Ovary (tissue), 7 donors: ENCODE measurements at regions not wholly inside any gene's neighbourhood (a gene's known extent, or its start where the extent isn't known, plus 50 kb on each side); places are given as distances from the start of the nearest gene placed in this dataset.

Experiments
- DNase-seq, 5 donors: peaks; one replicate each; pipeline ENCODE4 v3.0.0-alpha.2; 2019 to 2020
- H3K27ac ChIP-seq, 2 donors: fragments of 200-600 bp; one replicate each; pipeline versions ENCODE4 v1.5.1 to v1.8.0; 2019 to 2022
- H3K27me3 ChIP-seq: fragments of 200-600 bp; one replicate; pipeline ENCODE4 v1.8.0; 2022
- H3K36me3 ChIP-seq: fragments of 200-600 bp; sonication (generic); one replicate; pipeline ENCODE4 v1.5.1; 2019
- H3K4me1 ChIP-seq: one replicate; pipeline ENCODE4 v1.8.1; 2013; ENCODE audit warnings: mild to moderate bottlenecking, moderate library complexity; ENCODE audit not compliant: insufficient read depth
- H3K4me3 ChIP-seq: fragments of 200-600 bp; sonication (generic); one replicate; pipeline ENCODE4 v1.5.1; 2017
- H3K9me3 ChIP-seq, 2 donors: fragments of 200-600 bp in 1 of 2; sonication (generic) in 1 of 2; one replicate each; pipeline versions ENCODE4 v1.5.1 to v1.8.1; 2013 to 2019; ENCODE audit warnings: mild to moderate bottlenecking in 1 of 2, moderate library complexity in 1 of 2
- EP300 ChIP-seq: sonication (generic); formaldehyde crosslinking; IDR thresholded peaks from one replicate; pipeline ENCODE4 v1.6.1; 2017; ENCODE audit warnings: antibody characterized with exemption
- POLR2A ChIP-seq: fragments of 450-650 bp; IDR thresholded peaks from one replicate; pipeline ENCODE4 v1.6.1; 2017; ENCODE audit warnings: antibody characterized with exemption, mild to moderate bottlenecking, moderate library complexity
- WGBS, 3 donors: extraction: QIAGEN DNeasy Blood & Tissue Kit in 1 of 3; methylation state at CpG; one replicate each; pipeline versions ENCODE4 v1.1.5 to v1.1.7; 2013 to 2017; 5-methylcytosine and 5-hydroxymethylcytosine counted together
- intact Hi-C, 4 donors: fragments of 100-400 bp; cut with DNase I; formaldehyde crosslinking; loops; one replicate each; pipeline versions ENCODE4 v1.11.0 to v1.15.1; 2022 to 2023
- TF ChIP-seq, protein P1 (sequence below), 3 donors: fragments of 450-650 bp in 2 of 3; fragments of 200-600 bp in 1 of 3; IDR thresholded peaks; one replicate each; pipeline versions ENCODE4 v1.5.1 to v1.8.0; 2016 to 2022; ENCODE audit warnings: antibody characterized with exemption in 3 of 3, mild to moderate bottlenecking in 1 of 3
- donor health status: DM: no; HTN: no; CAD: no; lungs with moderate emphysema.
- donor health status: DM: no; HTN: no; CAD: no.
- donor health status: Bipolar disorder and iron deficiency.
- donor health status: DM: no; HTN: no; CAD: no.
- donor health status: DM: yes; HTN: yes; CAD: no.

DNA sequence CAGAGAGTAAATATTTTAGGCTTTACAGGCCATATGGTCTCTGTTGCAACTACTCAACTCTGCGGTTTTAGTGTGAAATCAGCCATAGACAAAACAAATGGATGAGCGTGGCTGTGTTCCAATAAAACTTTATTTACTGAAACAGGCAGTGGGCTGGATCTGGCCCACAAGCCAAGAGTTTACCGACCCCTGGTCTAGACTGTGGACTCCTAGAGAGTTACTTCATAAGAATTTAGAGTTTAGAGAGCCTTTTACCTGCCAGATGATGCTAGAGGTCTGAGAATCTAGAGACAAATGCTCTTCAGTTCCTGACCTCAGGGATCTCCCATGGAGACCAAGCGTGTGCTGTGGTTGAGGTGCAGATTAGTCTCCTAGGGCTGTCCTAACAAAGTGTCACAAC lies 174.8 kb downstream of the PTEN start:
- DNase-seq: no peak
- H3K36me3 ChIP-seq: no peaks in the 10 kb centered on the region
- H3K4me3 ChIP-seq: no peak overlapping the region
- intact Hi-C loops: no loop called here
- TF ChIP-seq, protein P1, sequence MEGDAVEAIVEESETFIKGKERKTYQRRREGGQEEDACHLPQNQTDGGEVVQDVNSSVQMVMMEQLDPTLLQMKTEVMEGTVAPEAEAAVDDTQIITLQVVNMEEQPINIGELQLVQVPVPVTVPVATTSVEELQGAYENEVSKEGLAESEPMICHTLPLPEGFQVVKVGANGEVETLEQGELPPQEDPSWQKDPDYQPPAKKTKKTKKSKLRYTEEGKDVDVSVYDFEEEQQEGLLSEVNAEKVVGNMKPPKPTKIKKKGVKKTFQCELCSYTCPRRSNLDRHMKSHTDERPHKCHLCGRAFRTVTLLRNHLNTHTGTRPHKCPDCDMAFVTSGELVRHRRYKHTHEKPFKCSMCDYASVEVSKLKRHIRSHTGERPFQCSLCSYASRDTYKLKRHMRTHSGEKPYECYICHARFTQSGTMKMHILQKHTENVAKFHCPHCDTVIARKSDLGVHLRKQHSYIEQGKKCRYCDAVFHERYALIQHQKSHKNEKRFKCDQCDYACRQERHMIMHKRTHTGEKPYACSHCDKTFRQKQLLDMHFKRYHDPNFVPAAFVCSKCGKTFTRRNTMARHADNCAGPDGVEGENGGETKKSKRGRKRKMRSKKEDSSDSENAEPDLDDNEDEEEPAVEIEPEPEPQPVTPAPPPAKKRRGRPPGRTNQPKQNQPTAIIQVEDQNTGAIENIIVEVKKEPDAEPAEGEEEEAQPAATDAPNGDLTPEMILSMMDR (IDR thresholded peaks at IDR 0.05): no peak
- no peak for TF ChIP-seq EP300
- TF ChIP-seq POLR2A: no peak
- 19 to 35% (median 20%) methylated on average over 4 of the region's 4 CpGs for WGBS, 3 donors
- H3K27ac ChIP-seq: no peak overlapping the region
- H3K9me3 ChIP-seq: no peaks in the 10 kb centered on the region
- H3K4me1 ChIP-seq: no peaks in the 10 kb centered on the region
- no peaks in the 10 kb centered on the region for H3K27me3 ChIP-seq

DNA sequence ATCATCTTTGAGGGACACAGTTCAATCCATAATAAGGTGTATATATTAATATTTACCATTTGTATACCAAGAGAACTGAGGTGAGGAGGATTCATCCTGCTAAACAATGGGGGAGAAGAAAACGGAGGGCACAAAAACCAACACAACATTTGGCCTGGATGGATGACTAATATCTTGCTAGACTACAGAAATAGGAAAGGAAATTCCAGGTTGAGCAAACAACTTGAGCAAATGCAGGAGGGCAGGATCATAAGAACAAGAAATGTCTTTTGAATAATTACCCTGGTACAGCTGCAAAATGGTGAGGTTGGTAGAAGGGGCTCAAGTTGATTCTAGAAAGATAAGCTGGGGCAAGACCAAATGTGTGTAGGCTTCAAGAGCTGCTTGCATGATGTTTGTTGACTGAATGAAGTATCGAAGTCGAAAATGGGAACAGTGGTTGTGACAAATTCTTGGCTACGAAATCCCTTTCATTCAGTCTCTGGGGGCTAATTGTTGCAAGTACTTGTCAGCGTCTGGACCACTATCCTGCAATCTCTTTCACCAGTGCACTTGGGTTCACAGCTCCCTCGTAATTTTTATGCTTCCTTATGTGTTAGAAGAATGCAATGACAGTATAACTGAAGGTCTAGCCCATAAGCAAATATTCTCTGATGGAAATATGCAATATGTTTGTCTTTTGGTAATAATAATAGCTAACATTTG lies 176.2 kb downstream of the PTEN start:
- TF ChIP-seq, protein P1 (IDR thresholded peaks at IDR 0.05): no peak
- TF ChIP-seq POLR2A (no peak), EP300 (no peak)
- no peaks in the 10 kb centered on the region for H3K4me1 ChIP-seq
- 68 to 87% (median 82%) methylated on average over 6 of the region's 6 CpGs for WGBS, 3 donors
- DNase-seq: no peak
- H3K27ac ChIP-seq: no peak overlapping the region
- no peak overlapping the region for H3K4me3 ChIP-seq
- H3K36me3 ChIP-seq: no peaks in the 10 kb centered on the region
- H3K9me3 ChIP-seq: no peaks in the 10 kb centered on the region
- intact Hi-C loops: no loop called here
- no peaks in the 10 kb centered on the region for H3K27me3 ChIP-seq

DNA sequence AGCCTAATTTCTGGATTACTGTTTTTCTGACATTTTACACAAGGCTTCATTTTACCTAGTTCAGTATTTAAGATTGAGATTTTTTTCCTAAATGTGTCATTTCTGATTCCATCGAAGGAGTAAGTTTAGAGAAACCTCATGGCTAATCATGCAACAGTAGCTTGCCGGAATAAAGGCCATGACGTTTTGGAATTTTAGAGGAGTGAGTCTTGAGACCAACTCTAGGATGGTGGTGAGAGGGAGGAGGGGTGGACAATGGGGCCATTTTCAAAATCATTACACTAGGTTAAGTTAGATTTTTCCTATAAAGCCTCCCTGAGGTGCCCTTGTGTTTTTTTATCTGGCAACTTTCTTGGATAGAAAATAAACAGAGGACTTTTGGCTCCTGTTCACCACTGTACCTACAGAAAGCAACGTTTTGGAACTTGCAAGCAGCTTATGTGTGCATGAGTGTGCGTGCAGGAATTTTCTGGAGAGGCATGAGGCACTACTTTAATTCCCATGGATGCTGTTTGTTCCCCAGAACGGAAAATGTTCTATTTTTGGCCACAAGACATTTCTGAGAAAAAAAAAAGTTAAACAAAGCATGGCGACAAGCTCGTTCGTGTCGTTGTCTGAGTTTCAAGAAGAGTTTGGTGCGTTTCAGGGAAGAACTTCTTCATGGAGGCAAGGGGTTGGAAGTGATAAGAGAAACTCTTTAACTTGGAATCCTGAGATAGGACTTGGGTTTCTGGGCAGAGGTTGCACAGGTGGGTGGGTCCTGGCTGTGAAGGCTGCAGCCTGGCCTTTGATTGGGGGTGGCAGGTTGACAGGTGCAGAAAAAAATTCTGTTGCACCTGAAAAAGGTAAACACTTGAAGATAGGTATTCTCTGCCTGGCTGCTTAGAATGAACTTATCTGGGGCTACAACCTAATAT lies 178.1 kb downstream of the PTEN start:
- Histone ChIP-seq H3K36me3 (no peaks in the 10 kb centered on the region), H3K4me1 (no peaks in the 10 kb centered on the region), H3K4me3 (no peak overlapping the region), H3K9me3 (no peaks in the 10 kb centered on the region), H3K27me3 (no peaks in the 10 kb centered on the region), H3K27ac (no peak overlapping the region)
- intact Hi-C loops: no loop called here
- no peak for TF ChIP-seq EP300
- TF ChIP-seq POLR2A: no peak
- TF ChIP-seq, protein P1 (IDR thresholded peaks at IDR 0.05): no peak
- no peak for DNase-seq
- WGBS, 3 donors: 41 to 67% (median 46%) methylated on average over 11 of the region's 11 CpGs

DNA sequence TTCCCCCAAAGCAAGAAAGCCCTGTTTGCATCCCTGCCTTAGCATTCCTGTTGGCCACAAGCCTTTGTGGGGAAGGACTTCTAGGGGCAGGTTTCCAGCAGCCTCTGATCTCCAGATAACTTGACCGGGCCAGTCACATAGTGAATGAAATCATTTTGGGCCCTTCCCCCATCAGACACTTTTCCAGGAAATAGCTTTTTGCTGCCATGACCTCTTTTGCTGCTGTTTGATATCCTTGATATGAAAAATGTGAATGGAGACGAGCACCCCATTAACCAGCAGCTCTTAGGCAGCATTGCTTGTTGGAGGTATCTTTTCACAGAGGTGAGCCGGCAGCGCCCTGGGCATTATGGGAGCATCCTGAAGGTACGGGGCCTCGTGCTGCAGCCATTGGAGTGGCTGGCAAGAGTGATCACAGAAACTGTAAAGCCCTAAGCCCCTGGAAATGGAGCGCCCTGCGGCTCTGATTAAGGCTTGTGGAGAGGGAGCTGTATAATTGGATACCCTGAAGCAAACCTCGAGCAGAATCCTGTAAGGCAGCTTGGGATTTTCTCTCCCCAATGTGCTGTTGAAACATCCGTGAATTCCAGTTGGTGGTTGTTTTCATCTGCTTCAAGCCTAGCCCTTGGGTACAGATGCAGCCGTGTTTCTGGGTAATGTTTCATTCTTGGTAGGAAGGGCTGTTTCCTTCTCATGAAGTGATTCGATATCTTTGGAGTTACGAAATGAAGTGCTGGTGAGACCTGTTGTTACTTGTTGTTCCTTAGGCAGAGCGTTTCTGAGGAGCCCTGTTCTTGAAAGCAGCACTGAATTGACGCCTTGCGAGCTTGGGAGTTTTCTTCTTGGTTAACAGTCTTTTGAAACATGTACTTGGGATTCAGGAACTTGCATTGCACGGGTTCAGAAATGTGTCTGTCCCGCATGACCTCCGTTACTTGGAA lies 179.0 kb downstream of the PTEN start:
- Histone ChIP-seq H3K9me3 (no peaks in the 10 kb centered on the region), H3K4me1 (no peaks in the 10 kb centered on the region), H3K36me3 (no peaks in the 10 kb centered on the region), H3K27me3 (no peaks in the 10 kb centered on the region), H3K4me3 (no peak overlapping the region), H3K27ac (no peak overlapping the region)
- WGBS, 3 donors: 78 to 84% (median 84%) methylated on average over 19 of the region's 19 CpGs
- DNase-seq: no peak
- TF ChIP-seq POLR2A: no peak
- TF ChIP-seq EP300: no peak
- TF ChIP-seq, protein P1 (IDR thresholded peaks at IDR 0.05): no peak
- intact Hi-C loops: no loop called here
